Peyer's patch (tissue), 4 donors: ENCODE measurements at regions not wholly inside any gene's neighbourhood (a gene's known extent, or its start where the extent isn't known, plus 50 kb on each side); places are given as distances from the start of the nearest gene placed in this dataset.

Source experiments
- POLR2A ChIP-seq, 2 donors: fragments of 450-650 bp; IDR thresholded peaks; one replicate each; pipeline ENCODE4 v1.5.1; 2017; ENCODE audit warnings: antibody characterized with exemption in 2 of 2, mild to moderate bottlenecking in 2 of 2, moderate library complexity in 2 of 2
- TF ChIP-seq, protein P1 (sequence below), 6 experiments: fragments of 450-650 bp in 4 of 6; fragments of 200-600 bp in 2 of 6; sonication (generic) in 1 of 6; IDR thresholded peaks; one replicate each; pipeline ENCODE4 v1.5.1; 2017 to 2019; ENCODE audit warnings: antibody characterized with exemption in 6 of 6, mild to moderate bottlenecking in 3 of 6, moderate library complexity in 1 of 6

DNA sequence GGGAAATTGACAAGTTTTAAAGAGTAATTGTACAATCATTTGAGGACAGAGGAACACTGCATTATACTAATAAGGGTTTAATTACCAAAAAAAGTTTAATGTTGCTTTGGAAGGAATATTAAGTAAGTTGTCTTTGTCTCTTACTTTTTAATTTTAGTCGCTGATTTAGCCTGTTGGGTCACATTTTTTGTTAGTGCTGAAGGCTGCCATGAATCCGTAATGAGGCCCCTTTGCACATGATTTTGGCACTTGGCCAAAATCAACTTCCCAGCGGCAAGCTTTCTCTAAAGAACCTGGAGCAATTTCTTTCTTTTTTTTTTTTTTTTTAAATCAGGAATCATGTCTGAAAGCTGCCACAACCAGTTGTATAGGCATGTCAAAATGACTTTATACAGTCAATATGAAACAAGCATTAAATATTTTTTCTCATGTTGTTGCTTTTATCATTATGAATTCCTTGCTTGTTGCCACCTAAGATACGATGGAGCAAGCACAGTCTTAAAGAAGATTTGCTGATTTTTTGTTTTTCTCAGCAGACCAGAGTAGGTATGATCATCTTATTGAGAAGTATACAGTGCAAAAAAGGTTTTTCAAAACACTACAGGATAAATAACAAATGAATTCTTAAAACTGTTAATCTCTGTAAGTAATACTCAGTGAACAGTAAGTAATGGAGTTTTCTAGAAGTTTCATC is 690.4 kb downstream of the USP25 start:
- no peak for TF ChIP-seq POLR2A (IDR thresholded peaks at IDR 0.05)
- TF ChIP-seq, protein P1, sequence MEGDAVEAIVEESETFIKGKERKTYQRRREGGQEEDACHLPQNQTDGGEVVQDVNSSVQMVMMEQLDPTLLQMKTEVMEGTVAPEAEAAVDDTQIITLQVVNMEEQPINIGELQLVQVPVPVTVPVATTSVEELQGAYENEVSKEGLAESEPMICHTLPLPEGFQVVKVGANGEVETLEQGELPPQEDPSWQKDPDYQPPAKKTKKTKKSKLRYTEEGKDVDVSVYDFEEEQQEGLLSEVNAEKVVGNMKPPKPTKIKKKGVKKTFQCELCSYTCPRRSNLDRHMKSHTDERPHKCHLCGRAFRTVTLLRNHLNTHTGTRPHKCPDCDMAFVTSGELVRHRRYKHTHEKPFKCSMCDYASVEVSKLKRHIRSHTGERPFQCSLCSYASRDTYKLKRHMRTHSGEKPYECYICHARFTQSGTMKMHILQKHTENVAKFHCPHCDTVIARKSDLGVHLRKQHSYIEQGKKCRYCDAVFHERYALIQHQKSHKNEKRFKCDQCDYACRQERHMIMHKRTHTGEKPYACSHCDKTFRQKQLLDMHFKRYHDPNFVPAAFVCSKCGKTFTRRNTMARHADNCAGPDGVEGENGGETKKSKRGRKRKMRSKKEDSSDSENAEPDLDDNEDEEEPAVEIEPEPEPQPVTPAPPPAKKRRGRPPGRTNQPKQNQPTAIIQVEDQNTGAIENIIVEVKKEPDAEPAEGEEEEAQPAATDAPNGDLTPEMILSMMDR (IDR thresholded peaks at IDR 0.05), result no peak
